ENCODE measurements at regions not wholly inside any gene's neighbourhood (a gene's known extent, or its start where the extent isn't known, plus 50 kb on each side); places are given as distances from the start of the nearest gene placed in this dataset.

DNA sequence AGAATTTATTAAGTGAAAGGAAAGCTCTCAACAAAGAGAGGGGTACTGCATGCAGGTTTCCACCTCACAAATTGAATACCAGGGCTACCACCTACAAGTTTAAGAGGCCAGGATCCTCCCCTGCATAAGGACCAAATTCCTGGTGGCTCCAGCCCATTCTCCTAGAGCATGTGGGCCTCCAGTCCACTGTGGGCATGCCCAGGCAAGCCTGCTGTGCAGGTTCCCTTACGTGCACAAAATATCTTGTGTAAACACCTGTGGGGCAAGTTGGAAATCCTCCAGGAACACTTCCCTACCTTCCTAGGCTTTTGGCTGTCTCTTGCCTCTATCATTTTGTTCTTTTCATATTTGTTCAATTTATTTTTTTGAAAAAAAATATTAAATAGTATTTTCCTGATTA, 724.3 kb downstream of the ARAP2 start:
- in situ Hi-C loops (cut with HindIII; ENCODE audit: low pct_ligation_motif_present, low pct_unique_long_range_greater_than_20kb, low sequenced_read_pairs): no loop called here
- DNase-seq: no peak

DNA sequence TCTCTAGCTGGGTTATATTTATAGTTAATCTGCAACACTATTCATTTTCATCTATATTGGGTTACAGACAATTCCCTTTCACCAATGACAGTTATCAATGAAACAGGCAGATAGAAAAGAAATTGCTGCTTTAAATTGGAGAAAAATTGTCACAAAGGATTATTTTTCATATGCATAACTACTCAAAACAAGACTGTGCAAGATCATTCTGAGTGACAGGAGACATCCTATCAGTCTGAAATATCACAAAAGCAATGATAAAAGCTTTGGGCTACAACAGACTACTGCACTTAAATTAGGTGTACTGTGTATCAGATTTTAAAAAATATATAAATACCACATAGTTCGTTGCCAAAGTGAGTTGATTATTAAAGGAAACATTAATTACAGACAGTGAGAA, 722.6 kb downstream of the ARAP2 start:
- in situ Hi-C loops (cut with HindIII; ENCODE audit: low pct_ligation_motif_present, low pct_unique_long_range_greater_than_20kb, low sequenced_read_pairs): no loop called here
- no peak for DNase-seq

DNA sequence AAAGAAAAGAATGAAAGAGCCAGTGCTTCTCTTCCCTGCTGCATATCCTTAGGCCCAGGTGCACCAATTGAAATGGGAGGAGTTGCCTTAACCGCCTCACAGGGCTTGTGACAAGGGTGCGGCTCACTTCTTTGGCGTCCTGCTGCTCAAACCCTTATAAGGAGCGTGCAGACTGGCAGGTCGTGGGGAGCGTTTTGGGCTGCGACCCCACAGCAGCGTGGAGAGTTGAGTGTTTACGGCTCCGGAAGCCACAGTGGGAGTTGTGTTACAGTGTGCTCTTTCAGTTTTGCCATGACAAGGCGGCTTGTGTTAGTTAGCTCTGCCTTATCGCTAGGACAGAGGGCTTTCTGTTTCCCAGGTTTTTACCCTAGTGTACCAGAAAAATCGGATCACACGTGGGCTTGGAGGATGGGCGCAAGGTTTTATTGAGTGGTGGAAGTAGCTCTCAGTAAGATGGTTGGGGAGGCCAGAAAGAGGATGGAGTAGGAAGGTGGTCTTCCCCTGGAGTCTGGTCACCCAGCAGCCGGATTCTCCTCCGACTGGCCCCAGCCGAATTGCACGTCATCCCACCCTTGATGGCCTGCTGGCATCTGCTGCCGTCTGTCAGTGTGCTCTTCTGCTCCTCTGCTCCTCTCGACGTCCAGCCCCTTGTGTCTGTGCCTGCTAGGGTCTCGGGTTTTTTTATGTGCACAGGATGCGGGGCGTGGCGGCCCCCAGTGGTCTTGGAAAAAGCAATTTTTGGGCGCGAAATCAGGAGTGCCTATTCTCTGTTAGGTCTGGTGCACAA, 718.9 kb downstream of the ARAP2 start:
- in situ Hi-C loops (cut with HindIII; ENCODE audit: low pct_ligation_motif_present, low pct_unique_long_range_greater_than_20kb, low sequenced_read_pairs): no loop called here
- no peak for DNase-seq

DNA sequence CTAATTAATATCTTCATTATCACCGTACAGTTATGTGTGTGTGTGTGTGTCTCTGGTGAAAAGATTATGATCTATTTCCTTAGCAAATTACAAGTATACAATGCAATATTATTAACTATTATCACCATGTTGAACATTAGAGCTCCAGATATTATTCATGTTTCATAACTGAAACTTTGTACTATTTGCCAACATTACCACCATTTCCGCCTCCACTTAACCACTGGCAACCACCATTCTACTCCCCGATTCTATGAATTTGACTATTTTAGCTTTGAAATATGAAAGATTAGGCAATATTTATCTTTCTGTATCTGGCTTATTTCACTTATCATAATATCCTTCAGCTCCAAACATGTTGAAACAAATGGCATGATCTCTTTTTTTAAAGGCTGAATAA, 717.9 kb downstream of the ARAP2 start:
- no peak for DNase-seq
- in situ Hi-C loops (cut with HindIII; ENCODE audit: low pct_ligation_motif_present, low pct_unique_long_range_greater_than_20kb, low sequenced_read_pairs): no loop called here

DNA sequence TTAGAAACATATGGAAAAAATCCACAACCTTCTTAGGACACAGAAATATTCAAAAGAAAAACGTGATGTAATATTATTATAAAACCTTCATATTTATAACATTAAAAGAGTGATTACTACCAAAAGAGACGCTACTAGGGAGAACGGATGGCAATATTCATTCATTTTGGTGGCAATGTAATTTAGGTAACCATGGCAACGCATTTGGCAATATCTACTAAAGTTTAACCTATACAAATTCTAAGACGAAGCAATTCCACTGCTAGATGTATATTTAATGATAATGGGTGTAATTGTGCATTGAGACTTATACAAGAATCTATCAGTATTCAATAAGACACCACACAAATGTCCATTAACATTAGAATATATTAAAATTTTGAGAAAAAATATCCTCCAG, 709.4 kb downstream of the ARAP2 start:
- in situ Hi-C loops (cut with HindIII; ENCODE audit: low pct_ligation_motif_present, low pct_unique_long_range_greater_than_20kb, low sequenced_read_pairs): no loop called here

DNA sequence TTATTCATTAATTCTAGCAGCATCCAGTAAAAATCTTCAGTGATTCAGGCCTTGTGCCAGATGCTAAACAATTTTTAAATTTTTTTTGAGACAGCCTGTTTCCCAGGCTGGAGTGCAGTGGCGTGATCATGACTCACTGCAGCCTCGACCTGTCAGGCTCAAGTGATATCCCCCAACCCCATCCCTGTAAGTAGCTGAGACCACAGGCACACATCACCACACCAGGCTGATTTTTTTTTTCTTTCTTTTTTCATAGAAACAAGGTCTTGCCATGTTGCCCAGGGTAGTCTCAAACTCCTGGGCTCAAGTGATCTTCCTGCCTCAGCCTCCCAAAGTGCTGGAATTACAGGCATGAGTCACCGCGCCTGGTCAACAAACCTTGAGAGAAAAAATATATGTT, 705.5 kb downstream of the ARAP2 start:
- DNase-seq: no peak
- in situ Hi-C loops (cut with HindIII; ENCODE audit: low pct_ligation_motif_present, low pct_unique_long_range_greater_than_20kb, low sequenced_read_pairs): no loop called here

More for the DNA sequence above, 709.4 kb downstream of the ARAP2 start:
- DNase-seq: no peak

DNA sequence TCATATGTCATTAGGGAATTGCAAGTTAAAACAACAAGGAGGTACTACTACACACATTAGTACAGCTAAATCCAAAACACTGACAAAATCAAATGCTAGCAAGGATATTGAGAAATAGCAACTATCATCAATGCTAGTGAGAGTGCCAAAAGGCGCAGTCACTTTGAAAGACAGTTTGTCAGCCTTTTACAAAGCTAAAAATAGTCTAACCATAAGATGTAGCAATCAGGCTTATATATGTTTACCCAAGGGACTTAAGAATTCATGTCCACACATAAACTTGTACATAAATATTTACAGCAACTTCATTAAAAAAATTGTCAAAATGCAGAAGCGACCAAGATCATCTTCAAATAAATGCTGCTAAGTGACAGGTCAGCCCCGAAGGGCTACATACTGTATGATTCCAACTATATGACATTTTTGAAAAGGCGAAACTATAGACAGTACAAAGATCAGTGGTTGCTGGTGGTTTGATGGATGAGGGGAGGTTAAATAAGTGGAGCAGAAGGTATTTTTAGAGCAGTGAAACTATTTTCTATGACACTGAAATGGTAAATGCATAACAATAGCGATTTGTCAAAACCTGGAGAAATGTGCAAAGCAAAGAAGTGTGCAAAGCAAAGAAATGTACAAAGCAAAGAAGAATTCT, 704.8 kb downstream of the ARAP2 start:
- in situ Hi-C loops (cut with HindIII; ENCODE audit: low pct_ligation_motif_present, low pct_unique_long_range_greater_than_20kb, low sequenced_read_pairs): no loop called here
- no peak for DNase-seq

DNA sequence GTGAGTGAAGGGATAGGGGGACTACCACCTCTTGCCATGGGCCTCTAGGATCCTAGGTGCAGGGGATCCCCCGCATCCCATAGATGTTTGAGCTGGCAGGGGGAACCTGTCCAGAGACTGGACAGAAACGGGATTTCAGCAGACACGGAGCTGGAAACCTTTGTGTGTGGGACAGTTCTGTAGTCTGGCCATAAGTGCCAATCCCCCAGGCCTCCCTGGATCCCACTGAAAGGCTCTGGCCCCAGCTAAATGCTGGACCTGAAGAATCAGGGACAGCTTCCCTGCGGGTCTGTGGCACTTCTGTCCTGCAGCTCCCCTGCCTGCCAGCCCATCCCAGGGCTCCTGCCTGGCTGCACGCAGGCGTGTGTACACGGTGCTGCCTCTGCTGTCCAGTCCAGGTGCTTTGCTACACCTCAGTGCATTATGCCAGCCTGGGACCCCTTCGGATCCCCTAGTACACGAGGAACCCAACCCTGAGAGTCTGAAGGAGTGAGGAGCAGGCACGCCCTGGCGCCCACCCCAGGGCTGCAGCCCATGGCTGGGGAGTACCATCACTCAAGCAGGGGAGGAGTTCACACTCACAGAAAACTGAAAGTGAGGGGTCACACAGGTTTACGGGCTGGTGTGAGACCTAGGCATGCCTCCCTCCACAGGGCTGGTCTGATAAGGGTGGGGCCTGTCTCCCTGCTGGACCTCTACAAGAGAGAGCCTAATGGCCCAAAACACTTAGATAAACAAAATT, 703.0 kb downstream of the ARAP2 start:
- in situ Hi-C loops (cut with HindIII; ENCODE audit: low pct_ligation_motif_present, low pct_unique_long_range_greater_than_20kb, low sequenced_read_pairs): no loop called here
- DNase-seq: no peak

DNA sequence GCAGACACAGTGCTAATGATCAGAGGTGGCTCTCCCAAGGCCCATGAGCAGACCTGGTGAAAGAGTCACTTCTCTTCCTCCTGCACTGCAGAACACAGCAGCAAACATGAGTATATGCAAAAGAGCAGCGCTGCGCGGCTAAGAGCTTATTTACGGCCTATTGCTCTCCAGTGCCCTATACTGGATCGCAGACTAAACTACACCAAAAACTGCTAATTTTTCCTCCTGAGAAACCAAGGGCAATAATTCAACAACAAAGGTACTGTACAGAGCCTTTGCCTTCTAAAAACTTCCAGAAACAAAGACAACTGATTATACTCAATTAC, 702.5 kb downstream of the ARAP2 start:
- DNase-seq: no peak
- in situ Hi-C loops (cut with HindIII; ENCODE audit: low pct_ligation_motif_present, low pct_unique_long_range_greater_than_20kb, low sequenced_read_pairs): no loop called here

DNA sequence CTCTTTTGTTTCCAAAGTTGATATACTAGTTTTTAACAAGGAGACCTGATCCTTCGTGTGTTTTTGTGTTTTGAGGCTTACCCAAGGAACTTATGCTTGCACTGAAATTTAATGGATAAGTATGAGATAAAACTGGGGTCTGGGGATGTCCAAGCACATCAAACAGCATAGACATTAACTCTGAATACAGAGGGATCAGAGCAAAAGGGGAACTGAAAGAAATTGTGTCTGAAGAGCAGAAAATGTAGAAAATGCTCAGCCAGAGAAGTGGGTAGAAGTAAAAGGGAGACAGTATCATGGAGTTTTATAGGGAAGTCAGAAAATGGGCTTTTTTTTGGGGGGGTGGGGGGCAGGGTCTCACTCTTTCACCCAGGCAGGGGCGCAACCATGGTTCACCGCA, 695.4 kb downstream of the ARAP2 start:
- no peak for DNase-seq
- in situ Hi-C loops (cut with HindIII; ENCODE audit: low pct_ligation_motif_present, low pct_unique_long_range_greater_than_20kb, low sequenced_read_pairs): no loop called here

DNA sequence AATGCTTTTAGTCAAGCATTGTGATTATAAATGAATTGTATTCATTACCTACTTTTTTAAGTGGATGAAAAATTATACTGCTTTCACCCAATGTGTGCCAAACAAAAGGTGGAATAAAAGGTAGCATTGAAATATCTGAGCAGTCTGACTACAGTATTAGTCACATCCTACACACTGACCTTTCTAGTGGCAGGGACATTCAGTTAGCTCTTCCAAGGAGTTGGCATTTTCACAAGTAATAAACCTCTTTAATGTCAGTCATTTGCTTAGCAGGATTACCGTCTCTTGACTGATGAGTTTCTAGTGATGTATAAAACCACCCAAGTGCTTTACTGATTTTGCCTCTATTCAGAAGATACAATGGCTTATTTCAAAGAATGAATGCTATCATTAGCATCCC, 687.9 kb downstream of the ARAP2 start:
- in situ Hi-C loops (cut with HindIII; ENCODE audit: low pct_ligation_motif_present, low pct_unique_long_range_greater_than_20kb, low sequenced_read_pairs): no loop called here
- no peak for DNase-seq

DNA sequence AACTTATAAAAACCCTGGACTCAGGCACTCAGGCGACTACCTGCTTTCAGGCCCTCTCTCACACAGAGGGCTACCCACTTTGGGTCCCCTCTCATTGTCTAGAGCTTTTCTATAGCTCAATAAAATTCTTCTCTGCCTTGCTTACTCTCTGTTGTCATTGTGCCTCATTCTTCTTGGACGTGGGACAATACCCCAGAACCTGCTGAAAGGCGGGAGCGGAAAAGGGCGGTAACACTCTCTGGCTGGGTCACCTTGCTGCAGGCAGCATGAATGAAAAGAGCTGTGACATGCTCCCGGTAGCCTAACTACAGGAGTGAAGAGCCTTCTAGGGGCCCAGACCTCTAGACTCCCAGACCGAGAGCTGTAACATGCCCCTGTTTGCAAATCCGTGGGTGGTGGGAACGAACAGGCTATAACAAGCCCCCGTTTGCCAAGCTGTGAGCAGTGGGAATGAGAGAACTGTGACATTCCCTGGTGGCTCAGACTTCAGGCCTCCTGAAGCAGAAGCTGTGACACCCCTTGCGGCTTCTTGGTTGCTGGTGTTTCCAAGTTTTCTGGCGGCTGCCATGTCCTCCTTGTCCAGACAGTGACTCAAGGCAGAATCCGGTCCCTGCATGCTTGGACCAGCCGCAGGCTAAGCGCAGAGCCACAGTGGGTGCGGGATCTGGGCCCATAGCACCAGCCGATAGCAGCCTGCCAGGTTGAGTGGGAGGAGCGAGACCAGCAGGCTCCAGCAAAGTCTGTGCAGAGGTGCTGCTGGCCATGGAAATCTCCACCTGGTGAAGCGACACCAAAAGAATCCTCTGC, 684.6 kb downstream of the ARAP2 start:
- in situ Hi-C loops (cut with HindIII; ENCODE audit: low pct_ligation_motif_present, low pct_unique_long_range_greater_than_20kb, low sequenced_read_pairs): no loop called here
- no peak for DNase-seq

DNA sequence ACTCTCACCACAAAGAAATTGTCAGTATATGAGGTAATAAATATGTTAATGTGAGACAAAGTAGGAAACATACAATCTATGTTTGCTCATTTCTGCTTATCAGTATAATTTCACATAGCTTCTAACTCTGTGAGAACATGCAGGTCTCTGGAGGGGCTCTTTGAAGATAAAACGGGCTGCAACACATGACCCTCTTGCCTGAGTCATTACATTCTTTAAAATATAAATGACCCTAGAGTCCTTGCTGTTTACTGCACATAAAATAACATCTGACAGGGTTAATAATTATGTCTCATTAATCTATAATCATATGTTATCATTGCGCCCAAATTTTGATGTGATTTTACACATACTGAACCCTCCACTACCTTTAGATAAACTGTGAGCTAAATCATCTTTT, 681.5 kb downstream of the ARAP2 start:
- DNase-seq: no peak
- in situ Hi-C loops (cut with HindIII; ENCODE audit: low pct_ligation_motif_present, low pct_unique_long_range_greater_than_20kb, low sequenced_read_pairs): no loop called here

DNA sequence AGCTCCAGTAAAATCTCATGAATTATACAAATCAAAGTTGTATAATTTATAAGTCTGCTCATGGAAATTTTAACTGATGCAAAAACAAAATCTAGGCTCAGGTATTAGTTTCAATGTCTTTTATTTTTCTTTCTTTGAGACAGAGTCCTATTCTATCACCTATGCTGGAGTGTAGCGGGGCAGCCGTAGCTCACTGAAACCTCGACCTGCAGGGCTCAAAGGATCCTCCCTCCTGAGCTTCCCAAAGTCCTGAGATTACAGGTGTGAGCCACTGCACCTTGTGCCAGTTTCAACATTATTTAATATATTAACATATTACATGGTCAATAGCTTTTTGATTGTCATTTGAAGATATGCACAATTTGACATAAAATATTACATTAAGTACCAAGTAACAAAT, 678.7 kb downstream of the ARAP2 start:
- in situ Hi-C loops (cut with HindIII; ENCODE audit: low pct_ligation_motif_present, low pct_unique_long_range_greater_than_20kb, low sequenced_read_pairs): no loop called here
- DNase-seq: no peak

DNA sequence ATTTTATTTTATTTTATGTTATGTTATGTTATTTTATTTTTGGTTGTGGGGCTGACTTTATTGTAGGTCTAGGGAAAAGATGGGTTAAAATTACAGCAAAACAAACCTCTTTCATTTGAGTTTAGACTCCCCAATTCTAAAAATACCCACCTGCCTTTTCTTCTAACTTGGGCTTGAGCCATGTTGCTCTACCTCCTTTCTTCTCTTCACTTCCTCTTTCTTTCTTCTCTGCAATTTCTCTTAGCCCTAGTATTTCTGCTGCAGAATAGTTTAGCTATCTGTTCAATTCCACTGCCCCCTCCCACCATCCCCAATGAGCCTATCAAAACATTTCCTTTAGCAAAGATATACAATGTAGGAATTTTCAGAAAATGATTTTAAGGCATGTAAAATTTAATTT, 653.3 kb downstream of the ARAP2 start:
- in situ Hi-C loops (cut with HindIII; ENCODE audit: low pct_ligation_motif_present, low pct_unique_long_range_greater_than_20kb, low sequenced_read_pairs): no loop called here
- DNase-seq: no peak

DNA sequence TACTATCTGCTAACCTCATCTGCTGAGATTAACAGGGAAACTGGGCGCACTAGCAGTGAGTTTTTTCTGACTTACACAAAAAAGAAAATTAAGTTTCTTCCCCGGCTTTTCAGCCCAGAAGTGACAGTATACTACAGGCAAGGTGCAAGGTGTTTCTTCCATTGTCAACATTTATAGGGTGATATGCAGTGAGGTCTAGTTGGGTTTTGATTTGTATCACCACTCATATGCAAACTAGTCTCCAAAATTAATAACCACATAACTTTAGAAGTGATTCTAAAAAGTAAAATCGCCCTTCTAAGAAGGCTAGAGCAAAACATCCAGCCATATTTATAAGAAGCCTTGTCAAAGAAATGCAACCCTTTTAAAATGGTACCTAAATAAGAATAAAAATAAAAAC, 640.1 kb downstream of the ARAP2 start:
- in situ Hi-C loops (cut with HindIII; ENCODE audit: low pct_ligation_motif_present, low pct_unique_long_range_greater_than_20kb, low sequenced_read_pairs): no loop called here
- no peak for DNase-seq

DNA sequence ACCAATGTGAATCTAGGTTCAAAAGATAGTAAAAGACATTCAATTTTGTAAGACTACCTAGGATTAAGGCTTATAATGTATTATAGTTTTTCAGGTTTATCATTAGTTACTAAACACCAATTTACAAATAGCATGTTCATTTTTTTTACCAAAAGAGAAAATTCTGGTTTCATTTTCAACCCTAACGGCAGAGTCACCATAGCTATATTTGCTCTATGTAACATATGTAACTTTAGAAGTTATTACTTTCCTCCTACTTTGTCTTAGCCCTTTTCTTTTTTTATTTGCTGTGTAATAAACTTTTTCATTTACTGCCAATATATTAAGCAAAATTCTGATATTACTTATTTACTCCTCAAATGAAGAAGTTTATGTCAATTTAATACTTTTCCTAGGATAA, 639.6 kb downstream of the ARAP2 start:
- no peak for DNase-seq
- in situ Hi-C loops (cut with HindIII; ENCODE audit: low pct_ligation_motif_present, low pct_unique_long_range_greater_than_20kb, low sequenced_read_pairs): no loop called here

DNA sequence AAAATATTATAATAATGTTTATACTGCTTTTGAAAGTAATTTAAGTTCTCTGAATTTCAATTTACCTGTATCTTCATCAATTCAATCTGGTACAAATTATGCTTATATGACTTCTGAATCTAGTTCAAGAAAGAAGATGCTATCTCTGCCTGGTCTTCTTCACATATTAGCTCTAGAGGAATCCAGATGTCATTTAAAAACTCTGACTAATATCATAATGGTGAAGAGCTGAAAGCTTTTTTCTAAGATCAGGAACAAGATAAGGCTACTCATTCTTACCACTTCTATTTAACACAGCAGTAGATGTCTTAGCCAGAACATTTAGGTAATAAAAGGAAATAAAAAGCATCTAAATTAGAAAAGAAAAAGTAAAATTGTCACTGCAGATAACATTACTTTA, 636.1 kb downstream of the ARAP2 start:
- DNase-seq: no peak
- in situ Hi-C loops (cut with HindIII; ENCODE audit: low pct_ligation_motif_present, low pct_unique_long_range_greater_than_20kb, low sequenced_read_pairs): no loop called here

DNA sequence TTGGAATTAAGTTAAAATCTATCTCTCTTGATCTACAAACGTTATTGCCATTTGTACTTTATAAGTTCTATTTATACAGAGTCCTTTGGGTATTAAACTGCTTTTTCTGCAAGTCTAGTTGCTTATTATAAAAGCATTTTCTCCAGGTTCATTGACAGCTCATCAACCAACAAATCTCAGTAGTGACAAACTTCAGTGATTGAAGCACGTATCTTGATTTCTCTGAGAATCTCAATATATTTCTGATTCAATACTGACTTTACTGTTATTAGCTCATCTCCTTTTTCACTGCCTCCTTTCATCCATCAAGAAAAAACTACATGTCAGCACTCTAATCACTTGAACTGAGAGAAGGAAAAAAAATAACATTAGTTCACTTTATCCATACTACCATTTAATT, 630.2 kb downstream of the ARAP2 start:
- DNase-seq: no peak
- in situ Hi-C loops (cut with HindIII; ENCODE audit: low pct_ligation_motif_present, low pct_unique_long_range_greater_than_20kb, low sequenced_read_pairs): no loop called here
